Hepatocyte (in vitro differentiated cells): ENCODE measurements at regions not wholly inside any gene's neighbourhood (a gene's known extent, or its start where the extent isn't known, plus 50 kb on each side); places are given as distances from the start of the nearest gene placed in this dataset.

ENCODE experiments used
- DNase-seq: peaks from one replicate; pipeline ENCODE4 v3.0.0-alpha.2; 2016; ENCODE audit warnings: low spot score
- H2AFZ ChIP-seq: fragments of 200-600 bp; sonication (generic); 2 replicates; pipeline ENCODE4 v1.6.0; 2016; ENCODE audit warnings: antibody characterized with exemption, mild to moderate bottlenecking
- H3K27ac ChIP-seq: fragments of 200-600 bp; sonication (generic); 2 replicates; pipeline ENCODE4 v1.5.1; 2016; ENCODE audit warnings: mild to moderate bottlenecking
- H3K27me3 ChIP-seq: fragments of 200-600 bp; sonication (generic); 2 replicates; pipeline ENCODE4 v1.6.1; 2016
- H3K36me3 ChIP-seq: fragments of 200-600 bp; sonication (generic); replicated peaks from 2 replicates; pipeline ENCODE4 v1.5.1; 2016; ENCODE audit warnings: low read depth; ENCODE audit not compliant: insufficient read depth
- H3K4me1 ChIP-seq: fragments of 200-600 bp; sonication (generic); 2 replicates; pipeline ENCODE4 v1.5.1; 2016; ENCODE audit warnings: mild to moderate bottlenecking, moderate library complexity; ENCODE audit not compliant: insufficient read depth
- H3K4me2 ChIP-seq: fragments of 200-600 bp; sonication (generic); 2 replicates; pipeline ENCODE4 v1.6.0; 2016
- H3K4me3 ChIP-seq: fragments of 200-600 bp; sonication (generic); 2 replicates; pipeline ENCODE4 v1.5.1; 2016; ENCODE audit warnings: mild to moderate bottlenecking
- H3K79me2 ChIP-seq: fragments of 200-600 bp; sonication (generic); 2 replicates; pipeline ENCODE4 v1.6.0; 2017; ENCODE audit warnings: mild to moderate bottlenecking
- H3K9me2 ChIP-seq: fragments of 200-600 bp; sonication (generic); replicated peaks from 2 replicates; pipeline ENCODE4 v1.6.0; 2017; ENCODE audit warnings: mild to moderate bottlenecking; ENCODE audit not compliant: insufficient read depth
- H3K9me3 ChIP-seq: fragments of 200-600 bp; sonication (generic); 2 replicates; pipeline ENCODE4 v1.5.1; 2016; ENCODE audit warnings: low read depth, mild to moderate bottlenecking
- H4K20me1 ChIP-seq: fragments of 200-600 bp; sonication (generic); 2 replicates; pipeline ENCODE4 v1.6.0; 2016; ENCODE audit warnings: mild to moderate bottlenecking; ENCODE audit not compliant: insufficient read depth, poor library complexity, severe bottlenecking
- EZH2 ChIP-seq: fragments of 200-600 bp; sonication (generic); IDR thresholded peaks from 2 replicates; pipeline ENCODE4 v1.6.1; 2016; ENCODE audit warnings: antibody characterized with exemption, mild to moderate bottlenecking, borderline replicate concordance
- EZH2phosphoT487 ChIP-seq: fragments of 200-600 bp; sonication (generic); IDR thresholded peaks from one replicate; pipeline ENCODE4 v1.6.1; 2018; ENCODE audit warnings: antibody characterized with exemption, mild to moderate bottlenecking, low read depth, moderate library complexity; ENCODE audit not compliant: unreplicated experiment, severe bottlenecking
- WGBS: methylation state at CpG from one replicate; pipeline ENCODE4 v1.1.6; 2016; ENCODE audit warnings: low lambda C conversion rate; ENCODE audit errors: missing lambda C conversion rate; 5-methylcytosine and 5-hydroxymethylcytosine counted together
- TF ChIP-seq, protein P1 (sequence below): fragments of 200-600 bp; sonication (generic); IDR thresholded peaks from 2 replicates; pipeline ENCODE4 v1.5.1; 2016; ENCODE audit warnings: antibody characterized with exemption, mild to moderate bottlenecking; ENCODE audit not compliant: poor library complexity

GRCh38 chr3:194784361-194784760 is 98.7 kb downstream of the FAM43A start:
- 79% methylated on average over 5 of the region's 5 CpGs for WGBS
- no peaks in the 10 kb centered on the region for H3K36me3 ChIP-seq
- no peaks in the 10 kb centered on the region for H3K9me3 ChIP-seq
- H3K79me2 ChIP-seq, result no peaks in the 10 kb centered on the region
- H3K4me2 ChIP-seq, result no peak overlapping the region
- H4K20me1 ChIP-seq, result no peaks in the 10 kb centered on the region
- DNase-seq, result no peak
- H3K4me3 ChIP-seq, result no peak overlapping the region
- H3K27me3 ChIP-seq, result no peaks in the 10 kb centered on the region
- TF ChIP-seq EZH2, result no peak
- TF ChIP-seq, protein P1, sequence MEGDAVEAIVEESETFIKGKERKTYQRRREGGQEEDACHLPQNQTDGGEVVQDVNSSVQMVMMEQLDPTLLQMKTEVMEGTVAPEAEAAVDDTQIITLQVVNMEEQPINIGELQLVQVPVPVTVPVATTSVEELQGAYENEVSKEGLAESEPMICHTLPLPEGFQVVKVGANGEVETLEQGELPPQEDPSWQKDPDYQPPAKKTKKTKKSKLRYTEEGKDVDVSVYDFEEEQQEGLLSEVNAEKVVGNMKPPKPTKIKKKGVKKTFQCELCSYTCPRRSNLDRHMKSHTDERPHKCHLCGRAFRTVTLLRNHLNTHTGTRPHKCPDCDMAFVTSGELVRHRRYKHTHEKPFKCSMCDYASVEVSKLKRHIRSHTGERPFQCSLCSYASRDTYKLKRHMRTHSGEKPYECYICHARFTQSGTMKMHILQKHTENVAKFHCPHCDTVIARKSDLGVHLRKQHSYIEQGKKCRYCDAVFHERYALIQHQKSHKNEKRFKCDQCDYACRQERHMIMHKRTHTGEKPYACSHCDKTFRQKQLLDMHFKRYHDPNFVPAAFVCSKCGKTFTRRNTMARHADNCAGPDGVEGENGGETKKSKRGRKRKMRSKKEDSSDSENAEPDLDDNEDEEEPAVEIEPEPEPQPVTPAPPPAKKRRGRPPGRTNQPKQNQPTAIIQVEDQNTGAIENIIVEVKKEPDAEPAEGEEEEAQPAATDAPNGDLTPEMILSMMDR, result no peak
- TF ChIP-seq EZH2phosphoT487, result no peak
- no peaks in the 10 kb centered on the region for H3K9me2 ChIP-seq
- H3K27ac ChIP-seq, result no peak overlapping the region
- peaks cover 4% of the 10 kb centered on the region for H3K4me1 ChIP-seq
- no peak overlapping the region for H2AFZ ChIP-seq

- no peak for DNase-seq
Measured at GRCh38 chr3:194785315-194785714, 99.6 kb downstream of the FAM43A start.

DNA sequence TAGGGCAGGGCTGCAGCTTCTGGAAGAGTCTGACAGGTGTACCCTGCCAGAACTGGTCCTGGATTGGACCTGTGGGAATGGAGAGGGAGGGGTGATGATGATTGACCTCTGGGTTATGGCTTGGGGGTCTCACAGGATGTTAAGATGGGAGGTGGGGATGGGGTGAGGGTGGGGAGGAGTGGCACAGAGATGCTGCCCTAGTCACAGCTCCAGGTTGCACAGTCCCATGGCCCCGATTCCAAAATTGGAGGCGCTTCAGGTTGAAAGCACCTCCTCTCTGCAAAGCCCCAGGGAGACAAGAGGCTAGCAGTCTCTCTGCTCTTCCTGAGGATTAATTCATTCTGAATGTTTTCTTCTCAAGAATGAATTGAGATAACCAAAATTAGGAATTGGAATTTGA is 101.4 kb downstream of the FAM43A start:
- Histone ChIP-seq H3K4me1 (peaks cover 4% of the 10 kb centered on the region), H4K20me1 (no peaks in the 10 kb centered on the region), H3K9me2 (no peaks in the 10 kb centered on the region), H3K27me3 (no peaks in the 10 kb centered on the region), H2AFZ (no peak overlapping the region), H3K79me2 (no peaks in the 10 kb centered on the region), H3K36me3 (no peaks in the 10 kb centered on the region), H3K4me2 (no peak overlapping the region), H3K4me3 (no peak overlapping the region), H3K27ac (no peak overlapping the region), H3K9me3 (no peaks in the 10 kb centered on the region)
- WGBS, result 100% methylated on average over 2 of the region's 2 CpGs
- no peak for DNase-seq
- no peak for TF ChIP-seq EZH2phosphoT487
- TF ChIP-seq, protein P1, result no peak
- no peak for TF ChIP-seq EZH2

More at GRCh38 chr3:194785315-194785714, 99.6 kb downstream of the FAM43A start:
- H3K4me1 ChIP-seq, result peaks cover 4% of the 10 kb centered on the region
- H3K27ac ChIP-seq, result no peak overlapping the region
- no peaks in the 10 kb centered on the region for H3K9me3 ChIP-seq
- H3K4me2 ChIP-seq, result no peak overlapping the region
- no peaks in the 10 kb centered on the region for H3K27me3 ChIP-seq
- H3K4me3 ChIP-seq, result no peak overlapping the region
- H3K79me2 ChIP-seq, result no peaks in the 10 kb centered on the region
- H3K36me3 ChIP-seq, result no peaks in the 10 kb centered on the region
- TF ChIP-seq EZH2 (no peak), EZH2phosphoT487 (no peak)
- TF ChIP-seq, protein P1, result no peak
- no peaks in the 10 kb centered on the region for H4K20me1 ChIP-seq
- no peaks in the 10 kb centered on the region for H3K9me2 ChIP-seq
- no peak overlapping the region for H2AFZ ChIP-seq
- WGBS, result 56% methylated on average over 4 of the region's 4 CpGs

GRCh38 chr3:194787650-194788049 is 102.0 kb downstream of the FAM43A start:
- Histone ChIP-seq H3K4me3 (no peak overlapping the region), H3K27me3 (no peaks in the 10 kb centered on the region), H3K27ac (no peak overlapping the region), H4K20me1 (no peaks in the 10 kb centered on the region), H3K79me2 (no peaks in the 10 kb centered on the region), H3K9me2 (no peaks in the 10 kb centered on the region), H3K36me3 (no peaks in the 10 kb centered on the region), H2AFZ (no peak overlapping the region), H3K4me1 (peaks cover 4% of the 10 kb centered on the region), H3K4me2 (no peak overlapping the region), H3K9me3 (no peaks in the 10 kb centered on the region)
- DNase-seq, result no peak
- TF ChIP-seq, protein P1, result no peak
- TF ChIP-seq EZH2phosphoT487, result no peak
- TF ChIP-seq EZH2, result no peak
- 90% methylated on average over 6 of the region's 6 CpGs for WGBS
